ENCODE measurements at regions not wholly inside any gene's neighbourhood (a gene's known extent, or its start where the extent isn't known, plus 50 kb on each side); places are given as distances from the start of the nearest gene placed in this dataset.

DNA sequence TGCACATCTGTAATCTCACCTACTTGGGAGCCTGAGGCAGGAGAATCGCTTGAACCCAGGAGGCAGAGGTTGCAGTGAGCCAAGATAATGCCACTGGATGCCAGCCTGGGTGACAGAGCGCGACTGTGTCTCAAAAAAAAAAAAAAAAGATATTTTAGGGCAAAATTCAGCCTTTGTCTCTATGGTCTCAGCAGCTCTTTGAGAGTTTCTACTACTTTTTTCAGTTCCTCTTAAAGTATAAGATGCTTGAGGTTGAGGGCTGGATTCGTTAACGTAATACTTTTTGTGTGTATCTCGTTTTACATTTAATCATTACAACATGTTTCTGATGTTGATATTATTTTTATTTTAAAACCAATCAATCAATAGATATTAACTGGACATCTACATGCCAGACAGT is 381.2 kb upstream of the TBL1XR1 start:
- no peak for TF ChIP-seq POLR2A (IDR thresholded peaks at IDR 0.05)
- TF ChIP-seq, protein P1, sequence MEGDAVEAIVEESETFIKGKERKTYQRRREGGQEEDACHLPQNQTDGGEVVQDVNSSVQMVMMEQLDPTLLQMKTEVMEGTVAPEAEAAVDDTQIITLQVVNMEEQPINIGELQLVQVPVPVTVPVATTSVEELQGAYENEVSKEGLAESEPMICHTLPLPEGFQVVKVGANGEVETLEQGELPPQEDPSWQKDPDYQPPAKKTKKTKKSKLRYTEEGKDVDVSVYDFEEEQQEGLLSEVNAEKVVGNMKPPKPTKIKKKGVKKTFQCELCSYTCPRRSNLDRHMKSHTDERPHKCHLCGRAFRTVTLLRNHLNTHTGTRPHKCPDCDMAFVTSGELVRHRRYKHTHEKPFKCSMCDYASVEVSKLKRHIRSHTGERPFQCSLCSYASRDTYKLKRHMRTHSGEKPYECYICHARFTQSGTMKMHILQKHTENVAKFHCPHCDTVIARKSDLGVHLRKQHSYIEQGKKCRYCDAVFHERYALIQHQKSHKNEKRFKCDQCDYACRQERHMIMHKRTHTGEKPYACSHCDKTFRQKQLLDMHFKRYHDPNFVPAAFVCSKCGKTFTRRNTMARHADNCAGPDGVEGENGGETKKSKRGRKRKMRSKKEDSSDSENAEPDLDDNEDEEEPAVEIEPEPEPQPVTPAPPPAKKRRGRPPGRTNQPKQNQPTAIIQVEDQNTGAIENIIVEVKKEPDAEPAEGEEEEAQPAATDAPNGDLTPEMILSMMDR (IDR thresholded peaks at IDR 0.05) = no peak

All from adrenal gland (tissue), 5 donors.